ENCODE measurements at regions not wholly inside any gene's neighbourhood (a gene's known extent, or its start where the extent isn't known, plus 50 kb on each side); places are given as distances from the start of the nearest gene placed in this dataset.

- peak; percentile 100 for ATAC-seq (ENCODE audit: low read depth)
- Histone ChIP-seq H3K9me3 (ENCODE audit: severe bottlenecking) (no peaks in the 10 kb centered on the region), H3K4me1 (ENCODE audit: insufficient read depth, poor library complexity, severe bottlenecking) (peaks cover 32% of the 10 kb centered on the region), H3K36me3 (ENCODE audit: low read depth) (no peaks in the 10 kb centered on the region), H3K4me3 (ENCODE audit: severe bottlenecking) (no peak overlapping the region), H3K27ac (ENCODE audit: poor library complexity, severe bottlenecking) (peak overlapping the region; percentile 75), H3K27me3 (ENCODE audit: insufficient read depth, poor library complexity, severe bottlenecking) (no peaks in the 10 kb centered on the region)
- DNase-seq (ENCODE audit: low spot score) = no peak
- TF ChIP-seq CTCF (IDR thresholded peaks at IDR 0.05; ENCODE audit: poor library complexity, severe bottlenecking) = no peak
Observed at GRCh38 chr3:151976211-151977050, 103.0 kb downstream of the SUCNR1 start.

- DNase-seq (ENCODE audit: low spot score) (no peak), ATAC-seq (ENCODE audit: low read depth) (no peak)
- no peak overlapping the region for H3K27ac ChIP-seq (ENCODE audit: poor library complexity, severe bottlenecking)
- H3K9me3 ChIP-seq (ENCODE audit: severe bottlenecking) = no peaks in the 10 kb centered on the region
- H3K27me3 ChIP-seq (ENCODE audit: insufficient read depth, poor library complexity, severe bottlenecking) = no peaks in the 10 kb centered on the region
- TF ChIP-seq CTCF (IDR thresholded peaks at IDR 0.05; ENCODE audit: poor library complexity, severe bottlenecking) = no peak
- H3K4me1 ChIP-seq (ENCODE audit: insufficient read depth, poor library complexity, severe bottlenecking) = peaks cover 17% of the 10 kb centered on the region
- H3K4me3 ChIP-seq (ENCODE audit: severe bottlenecking) = no peak overlapping the region
- no peaks in the 10 kb centered on the region for H3K36me3 ChIP-seq (ENCODE audit: low read depth)
Observed at GRCh38 chr3:151979906-151980305, 106.5 kb downstream of the SUCNR1 start.

GRCh38 chr3:151983538-151983937, 110.1 kb downstream of the SUCNR1 start:
- DNase-seq (ENCODE audit: low spot score) (no peak), ATAC-seq (ENCODE audit: low read depth) (no peak)
- no peaks in the 10 kb centered on the region for H3K9me3 ChIP-seq (ENCODE audit: severe bottlenecking)

GRCh38 chr3:151985787-151986430, 112.5 kb downstream of the SUCNR1 start:
- H3K27ac ChIP-seq (ENCODE audit: poor library complexity, severe bottlenecking) = no peak overlapping the region
- TF ChIP-seq CTCF (IDR thresholded peaks at IDR 0.05; ENCODE audit: poor library complexity, severe bottlenecking) = no peak
- H3K4me1 ChIP-seq (ENCODE audit: insufficient read depth, poor library complexity, severe bottlenecking) = no peaks in the 10 kb centered on the region
- H3K36me3 ChIP-seq (ENCODE audit: low read depth) = no peaks in the 10 kb centered on the region
- DNase-seq (ENCODE audit: low spot score) (no peak), ATAC-seq (ENCODE audit: low read depth) (no peak)
- no peak overlapping the region for H3K4me3 ChIP-seq (ENCODE audit: severe bottlenecking)
- no peaks in the 10 kb centered on the region for H3K9me3 ChIP-seq (ENCODE audit: severe bottlenecking)
- H3K27me3 ChIP-seq (ENCODE audit: insufficient read depth, poor library complexity, severe bottlenecking) = no peaks in the 10 kb centered on the region

More at GRCh38 chr3:151983538-151983937, 110.1 kb downstream of the SUCNR1 start:
- TF ChIP-seq CTCF (IDR thresholded peaks at IDR 0.05; ENCODE audit: poor library complexity, severe bottlenecking) = no peak
- H3K4me3 ChIP-seq (ENCODE audit: severe bottlenecking) = no peak overlapping the region
- no peaks in the 10 kb centered on the region for H3K27me3 ChIP-seq (ENCODE audit: insufficient read depth, poor library complexity, severe bottlenecking)
- no peak overlapping the region for H3K27ac ChIP-seq (ENCODE audit: poor library complexity, severe bottlenecking)
- H3K4me1 ChIP-seq (ENCODE audit: insufficient read depth, poor library complexity, severe bottlenecking) = no peaks in the 10 kb centered on the region
- H3K36me3 ChIP-seq (ENCODE audit: low read depth) = no peaks in the 10 kb centered on the region

GRCh38 chr3:151987893-151988292, 114.5 kb downstream of the SUCNR1 start:
- ATAC-seq (ENCODE audit: low read depth) (no peak), DNase-seq (ENCODE audit: low spot score) (no peak)
- TF ChIP-seq CTCF (IDR thresholded peaks at IDR 0.05; ENCODE audit: poor library complexity, severe bottlenecking) = no peak
- no peaks in the 10 kb centered on the region for H3K9me3 ChIP-seq (ENCODE audit: severe bottlenecking)
- no peaks in the 10 kb centered on the region for H3K27me3 ChIP-seq (ENCODE audit: insufficient read depth, poor library complexity, severe bottlenecking)
- H3K27ac ChIP-seq (ENCODE audit: poor library complexity, severe bottlenecking) = no peak overlapping the region
- H3K4me3 ChIP-seq (ENCODE audit: severe bottlenecking) = no peak overlapping the region
- H3K4me1 ChIP-seq (ENCODE audit: insufficient read depth, poor library complexity, severe bottlenecking) = no peaks in the 10 kb centered on the region
- no peaks in the 10 kb centered on the region for H3K36me3 ChIP-seq (ENCODE audit: low read depth)

Measured in RWPE2 (cell line).